K562 (cell line): ENCODE measurements at regions not wholly inside any gene's neighbourhood (a gene's known extent, or its start where the extent isn't known, plus 50 kb on each side); places are given as distances from the start of the nearest gene placed in this dataset.
A peak's percentile ranks its signal among the peaks of the same experiment; 100 is the strongest.

Experiments used
- ATAC-seq: fragments of 200-7000 bp; cut with Tn5 transposase; 3 replicates; pipeline ENCODE4 v1.9.1; 2020; ENCODE audit warnings: moderate library complexity
- BruUV-seq: library from RNA; stranded (reverse); fragments of 400-500 nt; replicated peaks from 2 replicates; lab custom pipeline; 2021; lab: Mats Ljungman, UMichigan
- CTCF ChIA-PET: fragments of 300-600 bp; formaldehyde crosslinking; extraction: SDS; loops from one replicate; lab custom pipeline; 2021; ENCODE audit warnings: low intra/inter-chr PET ratio; lab: Yijun Ruan, JAX
- POLR2A ChIA-PET: fragments of 300-600, 350-650 bp; sonication (Branson Sonifier 250); formaldehyde crosslinking; extraction: SDS; loops from one replicate; lab custom pipeline; 2021; ENCODE audit warnings: antibody characterized with exemption, inconsistent platforms; lab: Yijun Ruan, JAX
- DNase-seq, 4 experiments: peaks; one replicate each; pipeline versions ENCODE4 v3.0.0 to v3.0.0-alpha.2; 2011 to 2018; ENCODE audit warnings: low spot score in 3 of 4, mixed read lengths in 3 of 4; ENCODE audit errors: extremely low read depth in 1 of 4
- FAIRE-seq: peaks from 2 replicates; lab custom pipeline; 2011; peaks lifted over from hg19 to GRCh38; lab: Jason Lieb, UNC
- H2AFZ ChIP-seq: 2 replicates; pipeline ENCODE4 v1.6.0; 2011; ENCODE audit warnings: low read depth, low read length, control low read depth, inconsistent platforms
- H3K27ac ChIP-seq: fragments of 200-600 bp; 3 replicates; pipeline ENCODE4 v1.8.0; 2011; ENCODE audit warnings: low read depth, mild to moderate bottlenecking, control low read depth, inconsistent platforms, low read length, moderate library complexity, mixed read lengths; ENCODE audit errors: extremely low read depth
- H3K27me3 ChIP-seq, 2 experiments: fragments of 300-600 bp in 1 of 2; 2 replicates in 1 of 2; 3 replicates in 1 of 2; pipeline versions ENCODE4 v1.6.0 to v1.8.0; 2011; ENCODE audit warnings: inconsistent platforms in 2 of 2, low read length in 2 of 2, mild to moderate bottlenecking in 1 of 2, mixed read lengths in 1 of 2, moderate library complexity in 1 of 2; ENCODE audit not compliant: control insufficient read depth in 2 of 2, insufficient read depth in 2 of 2
- H3K36me3 ChIP-seq: fragments of 300-600 bp; 3 replicates; pipeline ENCODE4 v1.8.0; 2011; ENCODE audit warnings: mild to moderate bottlenecking, low read length, inconsistent platforms; ENCODE audit not compliant: control insufficient read depth, insufficient read depth
- H3K4me1 ChIP-seq, 2 experiments: fragments of 200-600 bp in 1 of 2; replicated peaks in 1 of 2; 2 replicates in 1 of 2; 3 replicates in 1 of 2; pipeline versions ENCODE4 v1.5.1 to v1.8.0; 2011; ENCODE audit warnings: inconsistent platforms in 2 of 2, low read length in 2 of 2, mild to moderate bottlenecking in 1 of 2, mixed read lengths in 1 of 2, moderate library complexity in 1 of 2; ENCODE audit not compliant: control insufficient read depth in 2 of 2, insufficient read depth in 2 of 2
- H3K4me2 ChIP-seq: 2 replicates; pipeline ENCODE4 v1.6.1; 2011; ENCODE audit warnings: low read length, control low read depth, inconsistent platforms, mixed read lengths; ENCODE audit not compliant: insufficient read depth
- H3K4me3 ChIP-seq: fragments of 200-600 bp; sonication (generic), shearing (Covaris generic); 2 replicates; pipeline ENCODE4 v1.5.1; 2016; ENCODE audit warnings: control low read depth, inconsistent platforms
- H3K79me2 ChIP-seq: fragments of 200-600 bp; 3 replicates; pipeline ENCODE4 v1.8.0; 2011; ENCODE audit warnings: low read length, inconsistent platforms; ENCODE audit not compliant: control insufficient read depth, insufficient read depth
- H3K9ac ChIP-seq, 2 experiments: 2 replicates each; pipeline versions ENCODE4 v1.6.0 to v1.6.1; 2011; ENCODE audit warnings: low read depth in 2 of 2, low read length in 2 of 2, control low read depth in 1 of 2, inconsistent platforms in 1 of 2, mild to moderate bottlenecking in 1 of 2, mixed read lengths in 1 of 2; ENCODE audit not compliant: insufficient read depth in 1 of 2
- H3K9me1 ChIP-seq: one replicate; pipeline ENCODE4 v1.6.0; 2011; ENCODE audit warnings: inconsistent platforms, mild to moderate bottlenecking, low read length, moderate library complexity; ENCODE audit not compliant: control insufficient read depth, insufficient read depth
- H3K9me3 ChIP-seq: replicated peaks from 2 replicates; pipeline ENCODE4 v1.5.1; 2011; ENCODE audit warnings: low read depth, low read length, inconsistent platforms; ENCODE audit not compliant: control insufficient read depth, insufficient read depth
- H4K20me1 ChIP-seq: replicated peaks from 2 replicates; pipeline ENCODE4 v1.6.1; 2011; ENCODE audit warnings: low read length, inconsistent platforms, mixed read lengths; ENCODE audit not compliant: control insufficient read depth, insufficient read depth
- MITF ChIP-seq: IDR thresholded peaks from 2 replicates; pipeline ENCODE4 v1.6.1; 2014; ENCODE audit warnings: antibody characterized with exemption
- PKNOX1 ChIP-seq: fragments of 450-650 bp; IDR thresholded peaks from 2 replicates; pipeline ENCODE4 v1.6.1; 2016
- WGBS: fragments of 100-300 bp; shearing (Covaris generic); methylation state at CpG from one replicate; pipeline ENCODE4 v1.1.6; 2016; ENCODE audit warnings: low coverage, mixed read lengths; ENCODE audit not compliant: insufficient coverage; ENCODE audit errors: missing lambda C conversion rate; 5-methylcytosine and 5-hydroxymethylcytosine counted together
- in situ Hi-C: fragments of 300-500 bp; cut with MboI; formaldehyde crosslinking; loops from 4 replicates; pipeline ENCODE4 v1.15.0; 2018; ENCODE audit warnings: inconsistent platforms, mixed read lengths
- intact Hi-C: fragments of 100-400 bp; cut with micrococcal nuclease; formaldehyde crosslinking; loops from 2 replicates; pipeline ENCODE4 v1.14.2; 2022

- no peak for DNase-seq
- CTCF ChIA-PET, result no interaction called here
Measured at GRCh38 chr22:49404576-49405241, 423.0 kb downstream of the BRD1 start.

More at GRCh38 chr22:49404576-49405241, 423.0 kb downstream of the BRD1 start:
- ATAC-seq (peak; percentile 50), FAIRE-seq (no peak)
- Histone ChIP-seq H3K27ac (no peak overlapping the region), H3K27me3 (peaks cover 25 to 53% of the 10 kb centered on the region in 2 experiments; a peak in 4 of 5 replicates), H3K4me3 (no peak overlapping the region), H3K9me1 (no peaks in the 10 kb centered on the region), H4K20me1 (no peaks in the 10 kb centered on the region), H3K79me2 (no peaks in the 10 kb centered on the region), H3K4me1 (no peaks in the 10 kb centered on the region), H3K9me3 (no peaks in the 10 kb centered on the region), H3K36me3 (no peaks in the 10 kb centered on the region), H2AFZ (no peak overlapping the region), H3K4me2 (no peak overlapping the region), H3K9ac (no peak overlapping the region)
- TF ChIP-seq PKNOX1, result peak; percentile 39; the same call in 1 of the 2 replicates
- no peak for TF ChIP-seq MITF
- WGBS, result under 1% methylated on average over 21 of the region's 27 CpGs
- no TSS peak for BruUV-seq
- POLR2A ChIA-PET, result no interaction called here
- intact Hi-C loops (no loop called here), in situ Hi-C loops (no loop called here)
